Tibial nerve (tissue), 4 donors: ENCODE measurements at regions not wholly inside any gene's neighbourhood (a gene's known extent, or its start where the extent isn't known, plus 50 kb on each side); places are given as distances from the start of the nearest gene placed in this dataset.

Source experiments
- EP300 ChIP-seq, 2 donors: sonication (generic); formaldehyde crosslinking; IDR thresholded peaks; one replicate each; pipeline ENCODE4 v1.6.1; 2017; ENCODE audit warnings: antibody characterized with exemption in 2 of 2, mild to moderate bottlenecking in 1 of 2
- POLR2A ChIP-seq, 2 donors: fragments of 450-650 bp; IDR thresholded peaks; one replicate each; pipeline ENCODE4 v1.6.1; 2017; ENCODE audit warnings: antibody characterized with exemption in 2 of 2, mild to moderate bottlenecking in 2 of 2, moderate library complexity in 2 of 2
- TF ChIP-seq, protein P1 (sequence below), 5 experiments: fragments of 200-600 bp in 3 of 5; fragments of 450-650 bp in 2 of 5; sonication (generic) in 3 of 5; IDR thresholded peaks; one replicate each; pipeline ENCODE4 v1.5.1; 2016 to 2019; ENCODE audit warnings: antibody characterized with exemption in 5 of 5, mild to moderate bottlenecking in 3 of 5, moderate library complexity in 2 of 5

DNA sequence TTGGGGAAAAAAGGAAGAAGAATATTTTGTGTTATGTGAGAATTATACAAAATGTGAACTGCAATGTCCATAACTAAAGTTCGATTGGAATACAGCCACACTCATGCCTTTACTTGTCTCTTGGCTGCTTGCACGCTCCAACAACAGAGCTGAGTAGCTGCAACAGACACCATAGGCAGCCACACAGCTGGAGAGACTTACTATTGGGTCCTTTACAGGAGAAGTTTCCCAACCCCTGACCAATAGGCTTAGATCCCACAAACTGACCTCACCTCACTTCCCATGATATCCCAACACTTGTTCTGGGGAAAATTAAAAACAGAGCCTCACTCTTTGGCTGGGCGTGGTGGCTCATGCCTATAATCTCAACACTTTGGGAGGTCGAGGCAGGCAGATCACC, 213.8 kb downstream of the SH3BP4 start:
- TF ChIP-seq POLR2A (IDR thresholded peaks at IDR 0.05) = no peak
- TF ChIP-seq, protein P1, sequence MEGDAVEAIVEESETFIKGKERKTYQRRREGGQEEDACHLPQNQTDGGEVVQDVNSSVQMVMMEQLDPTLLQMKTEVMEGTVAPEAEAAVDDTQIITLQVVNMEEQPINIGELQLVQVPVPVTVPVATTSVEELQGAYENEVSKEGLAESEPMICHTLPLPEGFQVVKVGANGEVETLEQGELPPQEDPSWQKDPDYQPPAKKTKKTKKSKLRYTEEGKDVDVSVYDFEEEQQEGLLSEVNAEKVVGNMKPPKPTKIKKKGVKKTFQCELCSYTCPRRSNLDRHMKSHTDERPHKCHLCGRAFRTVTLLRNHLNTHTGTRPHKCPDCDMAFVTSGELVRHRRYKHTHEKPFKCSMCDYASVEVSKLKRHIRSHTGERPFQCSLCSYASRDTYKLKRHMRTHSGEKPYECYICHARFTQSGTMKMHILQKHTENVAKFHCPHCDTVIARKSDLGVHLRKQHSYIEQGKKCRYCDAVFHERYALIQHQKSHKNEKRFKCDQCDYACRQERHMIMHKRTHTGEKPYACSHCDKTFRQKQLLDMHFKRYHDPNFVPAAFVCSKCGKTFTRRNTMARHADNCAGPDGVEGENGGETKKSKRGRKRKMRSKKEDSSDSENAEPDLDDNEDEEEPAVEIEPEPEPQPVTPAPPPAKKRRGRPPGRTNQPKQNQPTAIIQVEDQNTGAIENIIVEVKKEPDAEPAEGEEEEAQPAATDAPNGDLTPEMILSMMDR (IDR thresholded peaks at IDR 0.05) = no peak
- TF ChIP-seq EP300 (IDR thresholded peaks at IDR 0.05) = no peak
